AG04450 (cell line): ENCODE measurements at regions not wholly inside any gene's neighbourhood (a gene's known extent, or its start where the extent isn't known, plus 50 kb on each side); places are given as distances from the start of the nearest gene placed in this dataset.
A peak's percentile ranks its signal among the peaks of the same experiment; 100 is the strongest.

ENCODE experiments used
- CTCF ChIA-PET: fragments of 300-600, 350-600 bp; formaldehyde crosslinking; extraction: SDS; loops from one replicate; lab custom pipeline; 2022; ENCODE audit warnings: antibody characterized with exemption, inconsistent platforms; lab: Charles Lee
- POLR2A ChIA-PET: fragments of 350-600 bp; formaldehyde crosslinking; extraction: SDS; loops from one replicate; lab custom pipeline; 2021; ENCODE audit warnings: antibody characterized with exemption, inconsistent platforms; lab: Yijun Ruan, JAX
- DNase-seq: peaks from one replicate; pipeline ENCODE4 v3.0.0-alpha.2; 2011; ENCODE audit warnings: low read depth, low spot score
- H3K27ac ChIP-seq: one replicate; pipeline ENCODE4 v1.5.1; 2012; ENCODE audit warnings: low read depth, low read length, control low read depth
- H3K27me3 ChIP-seq: one replicate; pipeline ENCODE4 v1.6.0; 2012; ENCODE audit warnings: low read length; ENCODE audit not compliant: control insufficient read depth, insufficient read depth
- H3K4me3 ChIP-seq: 2 replicates; pipeline ENCODE4 v1.5.1; 2011; ENCODE audit warnings: mild to moderate bottlenecking, low read depth, low read length, control low read depth
- H3K9me3 ChIP-seq: 2 replicates; pipeline ENCODE4 v1.5.1; 2012; ENCODE audit warnings: low read length; ENCODE audit not compliant: control insufficient read depth, insufficient read depth
- TF ChIP-seq, protein P1 (sequence below): IDR thresholded peaks from 2 replicates; pipeline ENCODE4 v1.5.1; 2011; ENCODE audit warnings: low read depth, low read length, control low read depth, inconsistent platforms

GRCh38 chr4:181685461-181685860, 557.7 kb upstream of the TENM3 start:
- peak overlapping the region; percentile 69 for H3K27ac ChIP-seq
- ChIA-PET POLR2A (no interaction called here), CTCF (no interaction called here)
- no peak for DNase-seq
- no peaks in the 10 kb centered on the region for H3K27me3 ChIP-seq
- TF ChIP-seq, protein P1, sequence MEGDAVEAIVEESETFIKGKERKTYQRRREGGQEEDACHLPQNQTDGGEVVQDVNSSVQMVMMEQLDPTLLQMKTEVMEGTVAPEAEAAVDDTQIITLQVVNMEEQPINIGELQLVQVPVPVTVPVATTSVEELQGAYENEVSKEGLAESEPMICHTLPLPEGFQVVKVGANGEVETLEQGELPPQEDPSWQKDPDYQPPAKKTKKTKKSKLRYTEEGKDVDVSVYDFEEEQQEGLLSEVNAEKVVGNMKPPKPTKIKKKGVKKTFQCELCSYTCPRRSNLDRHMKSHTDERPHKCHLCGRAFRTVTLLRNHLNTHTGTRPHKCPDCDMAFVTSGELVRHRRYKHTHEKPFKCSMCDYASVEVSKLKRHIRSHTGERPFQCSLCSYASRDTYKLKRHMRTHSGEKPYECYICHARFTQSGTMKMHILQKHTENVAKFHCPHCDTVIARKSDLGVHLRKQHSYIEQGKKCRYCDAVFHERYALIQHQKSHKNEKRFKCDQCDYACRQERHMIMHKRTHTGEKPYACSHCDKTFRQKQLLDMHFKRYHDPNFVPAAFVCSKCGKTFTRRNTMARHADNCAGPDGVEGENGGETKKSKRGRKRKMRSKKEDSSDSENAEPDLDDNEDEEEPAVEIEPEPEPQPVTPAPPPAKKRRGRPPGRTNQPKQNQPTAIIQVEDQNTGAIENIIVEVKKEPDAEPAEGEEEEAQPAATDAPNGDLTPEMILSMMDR = no peak
- 0 out of 2 replicates have a peak overlapping the region, but pooled peaks have one; percentile 8 for H3K4me3 ChIP-seq
- H3K9me3 ChIP-seq = no peaks in the 10 kb centered on the region

DNA sequence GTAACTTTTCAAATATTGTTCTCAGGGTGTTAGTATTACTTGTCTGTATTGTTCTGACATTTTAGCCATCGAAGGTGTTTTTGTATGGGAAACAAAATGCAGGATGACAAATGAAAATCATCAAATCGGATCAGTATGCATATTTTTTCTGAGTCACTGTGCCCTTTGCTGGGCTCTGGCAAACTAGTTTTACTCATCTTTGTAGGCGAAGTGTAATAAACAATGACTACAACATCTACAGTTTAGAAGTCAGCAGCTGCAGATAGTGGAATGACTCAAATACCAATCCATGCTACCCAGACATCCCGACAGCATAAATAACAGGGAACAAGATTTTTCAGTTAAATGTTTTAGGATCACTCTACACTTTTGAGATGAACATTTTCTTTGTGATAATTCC, 557.3 kb upstream of the TENM3 start:
- Histone ChIP-seq H3K4me3 (peak overlapping the region; percentile 12; the same call in 1 of the 2 replicates), H3K9me3 (no peaks in the 10 kb centered on the region), H3K27me3 (no peaks in the 10 kb centered on the region), H3K27ac (peak overlapping the region; percentile 69)
- ChIA-PET POLR2A (no interaction called here), CTCF (no interaction called here)
- peak; percentile 80 for DNase-seq
- TF ChIP-seq, protein P1 = no peak

GRCh38 chr4:181687116-181687515, 556.1 kb upstream of the TENM3 start:
- H3K27me3 ChIP-seq = no peaks in the 10 kb centered on the region
- CTCF ChIA-PET = no interaction called here
- TF ChIP-seq, protein P1 = no peak
- no peak overlapping the region for H3K27ac ChIP-seq
- no peak overlapping the region for H3K4me3 ChIP-seq
- POLR2A ChIA-PET = no interaction called here
- H3K9me3 ChIP-seq = no peaks in the 10 kb centered on the region
- no peak for DNase-seq

DNA sequence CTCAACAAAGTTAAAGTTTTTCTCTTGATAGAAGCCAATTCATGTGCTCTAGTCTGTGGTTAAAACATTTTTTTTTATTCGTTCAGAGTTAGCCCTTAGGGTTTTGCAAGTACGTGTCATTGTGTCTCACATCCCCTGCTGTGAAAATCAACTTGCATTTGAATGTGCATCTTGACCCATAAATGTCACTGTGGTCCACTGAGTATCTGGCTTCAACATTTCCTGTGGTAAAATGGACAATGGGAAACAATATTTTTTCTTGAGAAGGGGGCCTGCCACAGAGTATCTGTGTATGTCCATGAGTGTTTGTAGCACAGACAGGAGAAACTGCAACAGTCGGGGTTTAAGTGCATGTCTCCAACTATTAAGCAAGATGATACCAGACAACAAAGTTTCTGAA, 554.8 kb upstream of the TENM3 start:
- TF ChIP-seq, protein P1 = no peak
- Histone ChIP-seq H3K27ac (no peak overlapping the region), H3K27me3 (no peaks in the 10 kb centered on the region), H3K9me3 (no peaks in the 10 kb centered on the region), H3K4me3 (no peak overlapping the region)
- POLR2A ChIA-PET = no interaction called here
- DNase-seq = no peak
- CTCF ChIA-PET = no interaction called here

DNA sequence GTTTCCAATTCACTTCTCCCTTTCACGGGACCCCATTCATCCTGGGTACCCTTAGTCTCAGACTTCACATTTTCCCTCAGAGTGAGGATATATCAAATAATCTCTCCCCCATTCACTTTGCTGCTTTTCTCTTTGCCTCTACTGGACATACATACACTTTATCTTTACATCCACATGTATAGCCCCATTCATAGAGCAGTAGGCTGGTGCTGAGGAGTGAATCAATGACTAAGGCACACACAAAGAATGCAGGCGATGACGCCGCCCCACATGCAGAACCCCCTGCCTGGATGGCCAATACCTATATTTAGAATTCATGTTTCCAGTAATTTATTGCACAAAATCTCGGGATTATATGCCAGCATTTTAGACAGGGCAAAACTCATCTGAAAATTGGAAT, 554.3 kb upstream of the TENM3 start:
- CTCF ChIA-PET = no interaction called here

More for the DNA sequence above, 554.3 kb upstream of the TENM3 start:
- Histone ChIP-seq H3K27me3 (no peaks in the 10 kb centered on the region), H3K9me3 (no peaks in the 10 kb centered on the region), H3K27ac (no peak overlapping the region), H3K4me3 (no peak overlapping the region)
- DNase-seq = no peak
- TF ChIP-seq, protein P1 = no peak
- POLR2A ChIA-PET = no interaction called here
